ENCODE measurements at regions not wholly inside any gene's neighbourhood (a gene's known extent, or its start where the extent isn't known, plus 50 kb on each side); places are given as distances from the start of the nearest gene placed in this dataset.

DNA sequence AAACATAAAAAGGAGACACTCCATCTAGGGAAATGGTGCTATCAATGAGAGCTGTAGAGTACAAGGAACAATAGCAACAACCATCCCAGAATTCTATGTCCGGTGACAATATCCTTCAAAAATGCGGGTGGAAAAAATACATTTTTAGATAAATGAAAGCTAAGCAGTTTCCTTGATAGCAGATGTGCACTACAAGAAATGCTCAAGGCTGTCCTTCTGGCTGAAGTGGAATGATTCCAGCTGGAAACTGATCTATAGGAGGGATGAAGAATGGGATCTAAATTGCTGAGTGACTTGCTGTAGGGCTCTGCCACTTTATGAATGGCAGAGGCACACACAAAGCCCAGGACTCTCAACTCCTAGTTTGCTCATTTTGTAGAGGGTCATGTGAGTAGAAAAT lies 763.1 kb downstream of the C6orf118 start:
- no peak for TF ChIP-seq POLR2AphosphoS5 (IDR thresholded peaks at IDR 0.05; ENCODE audit: borderline replicate concordance, low read depth, low read length)
- no peak for TF ChIP-seq EZH2 (IDR thresholded peaks at IDR 0.05)
- TF ChIP-seq FOXP2 (optimal IDR thresholded peaks at IDR 0.05; ENCODE audit: control extremely low read depth, extremely low read length, insufficient read depth): no peak
